Astrocyte of the cerebellum (primary cell): ENCODE measurements at regions not wholly inside any gene's neighbourhood (a gene's known extent, or its start where the extent isn't known, plus 50 kb on each side); places are given as distances from the start of the nearest gene placed in this dataset.
A peak's percentile ranks its signal among the peaks of the same experiment; 100 is the strongest.

Experiments used
- DNase-seq: peaks from one replicate; pipeline ENCODE4 v3.0.0-alpha.2; 2011; ENCODE audit warnings: low read depth
- H3K4me3 ChIP-seq: 2 replicates; pipeline ENCODE4 v1.5.1; 2011; ENCODE audit warnings: mild to moderate bottlenecking, low read depth, low read length, moderate library complexity
- CTCF ChIP-seq: IDR thresholded peaks from 2 replicates; pipeline ENCODE4 v1.5.1; 2012; ENCODE audit warnings: low read length, low read depth, moderate library complexity, mild to moderate bottlenecking; ENCODE audit errors: missing control alignments
- in situ Hi-C: cut with HindIII; loops from 2 replicates; pipeline ENCODE4 v1.10.0; 2017; ENCODE audit warnings: low sequenced_read_pairs

- H3K4me3 ChIP-seq = no peak overlapping the region
- TF ChIP-seq CTCF = no peak
- in situ Hi-C loops = no loop called here
- DNase-seq = peak; percentile 31
Observed at GRCh38 chr21:41024746-41025254, 143.2 kb upstream of the BACE2 start.

- in situ Hi-C loops = no loop called here
- no peak for TF ChIP-seq CTCF
- H3K4me3 ChIP-seq = no peak overlapping the region
- DNase-seq = no peak
Observed at GRCh38 chr21:41029571-41029970, 138.4 kb upstream of the BACE2 start.

- DNase-seq = no peak
- H3K4me3 ChIP-seq = no peak overlapping the region
- no peak for TF ChIP-seq CTCF
- in situ Hi-C loops = no loop called here
Observed at GRCh38 chr21:41031701-41032220, 136.2 kb upstream of the BACE2 start.

- no peak for TF ChIP-seq CTCF
- peak; percentile 49 for DNase-seq
- no peak overlapping the region for H3K4me3 ChIP-seq
- in situ Hi-C loops = no loop called here
Observed at GRCh38 chr21:41032541-41032940, 135.4 kb upstream of the BACE2 start.

- DNase-seq = no peak
- H3K4me3 ChIP-seq = no peak overlapping the region
- in situ Hi-C loops = no loop called here
- no peak for TF ChIP-seq CTCF
Observed at GRCh38 chr21:41037212-41037611, 130.7 kb upstream of the BACE2 start.

GRCh38 chr21:41037936-41038335, 130.0 kb upstream of the BACE2 start:
- TF ChIP-seq CTCF = no peak
- H3K4me3 ChIP-seq = no peak overlapping the region
- no peak for DNase-seq
- in situ Hi-C loops = no loop called here

GRCh38 chr21:41043014-41043413, 124.9 kb upstream of the BACE2 start:
- no peak overlapping the region for H3K4me3 ChIP-seq
- TF ChIP-seq CTCF = peak; percentile 32
- DNase-seq = no peak
- in situ Hi-C loops = no loop called here
